SK-N-MC (cell line): ENCODE measurements at regions not wholly inside any gene's neighbourhood (a gene's known extent, or its start where the extent isn't known, plus 50 kb on each side); places are given as distances from the start of the nearest gene placed in this dataset.

ENCODE experiments used
- EZH2 ChIP-seq: fragments of 200-600 bp; sonication (generic); IDR thresholded peaks from one replicate; pipeline ENCODE4 v1.6.1; 2017; ENCODE audit warnings: antibody characterized with exemption
- FOXP2 ChIP-seq: optimal IDR thresholded peaks from 2 replicates; pipeline ENCODE3; 2011; ENCODE audit warnings: mild to moderate bottlenecking, moderate library complexity; ENCODE audit not compliant: insufficient read depth; ENCODE audit errors: extremely low read length, control extremely low read depth
- POLR2AphosphoS5 ChIP-seq: IDR thresholded peaks from 2 replicates; pipeline ENCODE4 v1.6.1; 2012; ENCODE audit warnings: mild to moderate bottlenecking, low read depth, low read length, borderline replicate concordance

- TF ChIP-seq POLR2AphosphoS5, result no peak
- no peak for TF ChIP-seq EZH2
- TF ChIP-seq FOXP2, result no peak
Measured at GRCh38 chr9:78892769-78893168, 595.8 kb downstream of the PSAT1 start.
